Common myeloid progenitor, CD34-positive (primary cell): ENCODE measurements at regions not wholly inside any gene's neighbourhood (a gene's known extent, or its start where the extent isn't known, plus 50 kb on each side); places are given as distances from the start of the nearest gene placed in this dataset.

Source experiments
- CTCF ChIA-PET: fragments of 350-600 bp; sonication (Branson Sonifier 250); formaldehyde crosslinking; loops from one replicate; lab custom pipeline; 2021; ENCODE audit warnings: antibody characterized with exemption; lab: Charles Lee
- POLR2A ChIA-PET: fragments of 350-600 bp; sonication (Branson Sonifier 250); formaldehyde crosslinking; loops from one replicate; lab custom pipeline; 2021; ENCODE audit warnings: antibody characterized with exemption; lab: Charles Lee
- DNase-seq, 3 donors: peaks; one replicate each; pipeline versions ENCODE4 v3.0.0 to v3.0.0-alpha.2; 2013
- H3K27ac ChIP-seq, 2 experiments: 1 replicate in 1 of 2; 2 replicates in 1 of 2; pipeline ENCODE4 v1.7.0; 2013; ENCODE audit warnings: inconsistent platforms in 2 of 2, low read length in 2 of 2, mild to moderate bottlenecking in 2 of 2, low read depth in 1 of 2, moderate library complexity in 1 of 2; ENCODE audit not compliant: severe bottlenecking in 2 of 2, insufficient read depth in 1 of 2, poor library complexity in 1 of 2
- H3K27me3 ChIP-seq, 5 experiments: replicated peaks in 2 of 5; 1 replicate in 3 of 5; 2 replicates in 2 of 5; pipeline versions ENCODE4 v1.6.1 to v1.7.0; 2013; ENCODE audit warnings: low read length in 4 of 5, mild to moderate bottlenecking in 2 of 5, moderate library complexity in 2 of 5, inconsistent platforms in 1 of 5; ENCODE audit not compliant: insufficient read depth in 5 of 5, control insufficient read depth in 4 of 5
- H3K36me3 ChIP-seq, 4 experiments: 1 replicate in 2 of 4; 2 replicates in 2 of 4; pipeline versions ENCODE4 v1.6.1 to v1.7.0; 2013; ENCODE audit warnings: low read length in 3 of 4, control low read depth in 1 of 4, mild to moderate bottlenecking in 1 of 4; ENCODE audit not compliant: control insufficient read depth in 4 of 4, insufficient read depth in 4 of 4
- H3K4me1 ChIP-seq, 4 experiments: 1 replicate in 3 of 4; 2 replicates in 1 of 4; pipeline versions ENCODE4 v1.6.1 to v1.7.1; 2013; ENCODE audit warnings: low read length in 3 of 4, mild to moderate bottlenecking in 3 of 4, control low read depth in 1 of 4, inconsistent platforms in 1 of 4, moderate library complexity in 1 of 4; ENCODE audit not compliant: control insufficient read depth in 4 of 4, insufficient read depth in 4 of 4; ENCODE audit errors: control extremely low read depth in 1 of 4
- H3K4me3 ChIP-seq, 7 experiments: 1 replicate in 4 of 7; 2 replicates in 3 of 7; pipeline versions ENCODE4 v1.5.1 to v1.7.0; 2013; ENCODE audit warnings: mild to moderate bottlenecking in 7 of 7, low read length in 6 of 7, moderate library complexity in 6 of 7, inconsistent platforms in 2 of 7, low read depth in 2 of 7, control low read depth in 1 of 7; ENCODE audit not compliant: insufficient read depth in 4 of 7, control insufficient read depth in 1 of 7; ENCODE audit errors: extremely low read depth in 1 of 7
- H3K9me3 ChIP-seq, 5 experiments: 1 replicate in 4 of 5; 2 replicates in 1 of 5; pipeline versions ENCODE4 v1.6.1 to v1.7.1; 2013; ENCODE audit warnings: low read length in 4 of 5, mild to moderate bottlenecking in 2 of 5, inconsistent platforms in 1 of 5, low read depth in 1 of 5, moderate library complexity in 1 of 5; ENCODE audit not compliant: control insufficient read depth in 4 of 5, insufficient read depth in 2 of 5; ENCODE audit errors: control extremely low read depth in 1 of 5
- WGBS: methylation state at CpG from one replicate; pipeline ENCODE4 v1.1.5; 2013; ENCODE audit not compliant: insufficient coverage; 5-methylcytosine and 5-hydroxymethylcytosine counted together

DNA sequence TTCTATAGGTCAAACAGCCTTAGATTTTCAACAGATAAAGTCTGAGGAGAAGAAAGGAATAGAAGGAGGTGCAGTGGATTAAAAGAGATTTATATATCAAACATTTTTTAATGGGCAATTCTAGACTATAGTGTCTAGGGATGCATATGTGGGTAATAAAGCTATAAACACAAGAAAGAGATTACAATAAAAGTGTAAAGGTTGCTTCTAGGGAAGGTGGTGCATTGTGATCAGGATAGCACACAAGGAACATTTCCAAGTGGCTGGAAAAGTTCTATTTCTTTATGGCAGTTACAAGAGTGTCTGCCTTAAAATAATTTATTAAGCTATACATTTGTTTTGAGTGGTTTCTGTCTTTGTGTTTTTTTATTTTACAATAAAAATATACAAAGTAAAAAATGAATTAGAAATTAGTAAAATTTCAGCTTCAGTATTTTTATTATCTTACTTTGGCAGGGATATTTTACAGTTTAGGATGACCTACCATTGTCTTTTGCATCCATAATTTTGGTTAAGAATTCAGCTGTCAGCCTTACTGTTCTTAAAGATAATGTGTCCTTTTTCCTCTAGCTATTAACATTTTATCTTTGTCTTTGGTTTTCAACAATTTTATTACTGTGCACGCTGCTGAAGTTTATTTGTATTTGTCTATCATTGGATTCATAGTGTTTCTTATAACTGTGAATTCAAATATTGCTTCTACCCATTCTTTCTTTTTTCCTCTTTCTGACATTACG, 221.8 kb downstream of the LACC1 start:
- Histone ChIP-seq H3K27me3 (no peaks in the 10 kb centered on the region), H3K9me3 (peaks cover 0 to 18% (median 6%) of the 10 kb centered on the region in 5 experiments), H3K27ac (no peak overlapping the region), H3K4me1 (peaks cover 0 to 9% (median 2%) of the 10 kb centered on the region in 4 experiments), H3K4me3 (no peak overlapping the region), H3K36me3 (no peaks in the 10 kb centered on the region)
- 100% methylated on average over 1 of the region's 2 CpGs for WGBS
- ChIA-PET CTCF (interaction anchor here (1.0 to 2.2 kb wide), 3 partner anchors 9 to 355 kb away, joined by 5 to 6 read pairs (median 5); no protein-coding TSS in a partner anchor), POLR2A (no interaction called here)
- DNase-seq = peak in 2 of 3 donors; percentile 22 to 42

DNA sequence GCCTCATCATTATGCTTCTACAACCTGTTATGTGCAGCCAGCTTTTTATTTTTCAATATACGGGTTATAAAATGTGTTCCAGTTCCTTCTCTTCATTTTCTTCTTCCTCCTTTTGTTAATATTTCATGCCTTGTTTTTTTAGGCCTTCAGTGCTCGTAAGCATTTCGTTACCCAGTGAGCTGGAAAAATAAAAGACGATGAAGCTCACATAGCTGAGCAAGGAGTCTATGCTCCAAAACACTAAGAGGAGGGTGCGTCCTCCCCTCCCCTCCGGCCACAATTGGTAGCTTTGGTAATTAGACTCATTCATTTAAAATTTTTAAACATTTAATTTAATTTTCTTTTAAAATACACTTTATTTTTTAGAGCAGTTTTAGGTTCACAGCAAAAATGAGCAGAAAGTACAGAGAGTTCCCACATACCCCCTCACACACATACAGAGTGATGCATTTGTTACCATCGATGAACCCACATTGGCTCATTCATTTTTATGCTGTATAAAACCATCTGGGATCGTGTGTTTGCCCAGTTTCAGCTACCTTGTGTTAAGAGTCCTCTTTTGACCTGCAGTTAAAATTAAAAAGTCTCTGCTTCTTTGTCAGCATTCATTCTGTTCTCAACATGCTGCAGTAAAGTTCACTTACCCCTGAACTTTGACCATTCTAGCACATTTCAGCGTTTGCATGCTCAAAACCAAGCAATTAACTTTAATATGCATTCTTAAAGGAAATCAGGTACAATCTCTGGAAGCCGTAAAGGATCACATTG, 223.9 kb downstream of the LACC1 start:
- Histone ChIP-seq H3K9me3 (peaks cover 0 to 18% (median 6%) of the 10 kb centered on the region in 5 experiments), H3K4me3 (no peak overlapping the region), H3K4me1 (no peaks in the 10 kb centered on the region), H3K27me3 (no peaks in the 10 kb centered on the region), H3K36me3 (no peaks in the 10 kb centered on the region), H3K27ac (no peak overlapping the region)
- 88% methylated on average over 4 of the region's 10 CpGs for WGBS
- POLR2A ChIA-PET = no interaction called here
- CTCF ChIA-PET = interaction anchor here (1.2 to 2.2 kb wide), 2 partner anchors 13 to 40 kb away, joined by 3 to 6 read pairs; no protein-coding TSS in a partner anchor
- DNase-seq = no peak

DNA sequence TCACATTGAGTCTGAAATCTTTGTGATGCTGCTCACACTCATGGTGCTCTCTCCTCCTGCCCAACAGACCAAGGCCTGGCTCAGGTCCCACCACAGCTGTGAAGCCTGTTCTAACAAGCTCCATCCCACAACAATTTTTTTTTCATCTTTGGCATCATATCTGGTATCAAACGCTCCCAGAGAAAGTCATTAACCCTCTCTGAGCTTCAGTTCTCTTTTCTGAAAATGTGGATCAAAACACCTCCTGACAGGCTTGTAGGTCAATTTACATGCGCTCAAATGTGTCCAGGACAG, 224.4 kb downstream of the LACC1 start:
- Histone ChIP-seq H3K4me3 (no peak overlapping the region), H3K27ac (no peak overlapping the region), H3K27me3 (no peaks in the 10 kb centered on the region), H3K9me3 (peaks cover 0 to 18% (median 6%) of the 10 kb centered on the region in 5 experiments), H3K4me1 (no peaks in the 10 kb centered on the region), H3K36me3 (no peaks in the 10 kb centered on the region)
- no peak for DNase-seq
- WGBS = 92% methylated on average over 2 of the region's 2 CpGs
- ChIA-PET CTCF (interaction anchor here (1.2 kb wide), 1 partner anchor 41 kb away, joined by 3 read pairs; no protein-coding TSS in a partner anchor), POLR2A (no interaction called here)

DNA sequence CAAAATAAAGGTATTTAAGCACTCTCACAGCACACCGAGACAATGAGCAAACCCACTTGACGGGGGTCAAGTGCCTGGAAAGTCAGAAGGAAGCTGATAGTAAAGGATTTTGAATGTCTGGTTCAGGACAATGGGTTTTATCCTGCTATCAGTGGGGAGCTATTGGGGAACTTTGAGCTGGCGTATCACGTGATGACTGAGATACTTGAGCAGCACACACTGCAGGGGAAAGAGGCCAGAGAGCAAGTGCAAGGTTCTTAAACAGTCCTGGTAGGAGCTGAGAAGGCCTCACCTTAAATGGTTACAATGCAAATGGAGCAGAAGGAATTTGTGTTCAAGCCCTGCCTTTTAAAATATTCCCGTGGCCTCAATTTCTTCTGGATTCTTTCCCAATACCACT, 225.3 kb downstream of the LACC1 start:
- POLR2A ChIA-PET = no interaction called here
- DNase-seq = no peak
- CTCF ChIA-PET = interaction anchor here (1.2 to 1.3 kb wide), 2 partner anchors 11 to 36 kb away, joined by 4 to 5 read pairs; no protein-coding TSS in a partner anchor
- Histone ChIP-seq H3K4me1 (no peaks in the 10 kb centered on the region), H3K9me3 (peaks cover 0 to 18% (median 6%) of the 10 kb centered on the region in 5 experiments), H3K4me3 (no peak overlapping the region), H3K27me3 (no peaks in the 10 kb centered on the region), H3K36me3 (no peaks in the 10 kb centered on the region), H3K27ac (no peak overlapping the region)
- 97% methylated on average over 4 of the region's 5 CpGs for WGBS

DNA sequence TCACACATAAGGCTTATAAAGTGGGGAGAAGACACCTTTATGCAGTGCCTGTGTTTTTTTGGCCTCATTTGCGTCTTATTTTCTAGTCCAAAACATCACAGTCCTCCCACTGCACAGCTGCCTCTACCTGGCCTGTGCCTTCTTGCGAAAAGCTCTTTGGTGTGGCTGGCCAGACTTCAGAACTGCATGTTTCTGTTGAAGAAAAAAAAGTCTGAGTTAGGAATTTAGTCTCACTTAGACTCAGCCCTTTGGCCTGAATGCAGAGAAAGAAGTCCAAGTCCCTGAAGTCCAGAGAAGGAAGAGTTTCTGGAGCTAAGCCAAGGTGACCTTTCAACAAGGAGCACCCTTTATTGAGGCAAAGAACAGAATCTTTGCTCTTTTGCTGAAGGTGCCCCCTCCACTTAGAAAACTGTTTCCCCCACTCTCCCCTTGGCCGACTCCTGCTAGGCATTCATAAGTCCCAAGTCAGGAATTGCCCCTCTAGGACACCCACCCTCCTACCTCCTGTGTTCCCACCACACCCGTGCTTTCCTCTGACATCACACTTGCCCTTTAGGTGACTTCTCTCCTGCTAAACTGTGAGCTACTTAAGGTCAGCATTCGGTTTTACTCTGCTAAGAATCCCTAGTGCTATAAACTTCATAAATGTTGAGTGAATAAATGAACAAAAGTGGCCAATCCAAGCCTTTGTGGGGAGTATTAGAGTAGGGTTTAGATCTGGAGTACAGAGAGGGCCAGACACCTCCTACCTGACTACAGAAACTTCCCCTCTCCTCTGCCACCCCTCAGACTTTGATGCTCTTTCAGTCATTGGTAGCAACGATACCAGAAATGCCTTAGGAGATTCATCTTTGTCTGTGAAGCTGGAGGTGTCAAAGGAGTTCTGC, 226.8 kb downstream of the LACC1 start:
- Histone ChIP-seq H3K4me3 (no peak overlapping the region), H3K27me3 (no peaks in the 10 kb centered on the region), H3K27ac (no peak overlapping the region), H3K36me3 (no peaks in the 10 kb centered on the region), H3K9me3 (peaks cover 0 to 11% (median 4%) of the 10 kb centered on the region in 5 experiments), H3K4me1 (no peaks in the 10 kb centered on the region)
- 100% methylated on average over 2 of the region's 6 CpGs for WGBS
- CTCF ChIA-PET = interaction anchor here (1.0 to 1.3 kb wide), 3 partner anchors 10 to 199 kb away, joined by 4 to 5 read pairs (median 4); no protein-coding TSS in a partner anchor
- no peak for DNase-seq
- POLR2A ChIA-PET = no interaction called here

DNA sequence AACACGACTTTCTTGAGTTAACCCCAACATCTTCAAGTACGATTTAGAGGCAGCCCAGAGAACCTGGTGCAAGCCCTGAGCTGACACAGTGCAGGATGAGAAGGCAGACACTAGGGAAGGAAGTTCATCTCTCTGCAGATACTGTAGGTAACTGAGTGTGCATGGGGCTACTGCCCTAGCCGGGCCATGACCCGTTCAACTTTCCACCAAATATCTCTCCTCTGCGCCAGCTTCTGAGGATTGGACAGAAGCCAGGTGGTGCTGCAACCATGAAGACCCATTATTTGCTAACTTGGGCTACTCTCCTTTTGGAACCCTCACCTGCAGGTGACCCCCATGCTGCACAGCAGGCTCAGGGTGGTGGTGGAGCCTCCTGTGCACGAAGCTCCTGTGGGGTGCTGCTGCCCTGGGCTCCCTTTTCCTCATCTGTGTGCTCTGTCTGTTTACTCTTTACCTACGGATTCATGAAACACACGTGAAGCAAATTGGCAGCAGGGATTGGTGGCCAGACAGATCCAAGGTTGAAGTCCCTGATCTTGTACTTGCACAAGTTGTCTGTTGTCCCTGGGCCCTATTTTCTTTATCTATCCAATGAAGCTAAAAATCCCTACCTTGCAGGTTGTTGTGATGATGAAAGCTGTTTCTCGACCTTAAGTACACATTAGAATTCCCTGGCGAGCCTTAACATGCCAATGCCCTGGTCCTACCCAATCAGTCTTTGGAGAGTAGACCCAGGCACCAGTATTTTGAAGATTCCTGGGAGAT, 227.8 kb downstream of the LACC1 start:
- ChIA-PET POLR2A (interaction anchor here (1.0 kb wide), 1 partner anchor 324 kb away, joined by 3 read pairs; no protein-coding TSS in a partner anchor), CTCF (interaction anchor here (1.0 kb wide), 1 partner anchor 10 kb away, joined by 3 read pairs; no protein-coding TSS in a partner anchor)
- Histone ChIP-seq H3K27me3 (no peaks in the 10 kb centered on the region), H3K4me3 (no peak overlapping the region), H3K4me1 (no peaks in the 10 kb centered on the region), H3K9me3 (peaks cover 0 to 4% (median 3%) of the 10 kb centered on the region in 5 experiments), H3K36me3 (no peaks in the 10 kb centered on the region), H3K27ac (no peak overlapping the region)
- 89% methylated on average over 10 of the region's 10 CpGs for WGBS
- no peak for DNase-seq
